ENCODE measurements at regions not wholly inside any gene's neighbourhood (a gene's known extent, or its start where the extent isn't known, plus 50 kb on each side); places are given as distances from the start of the nearest gene placed in this dataset.

DNA sequence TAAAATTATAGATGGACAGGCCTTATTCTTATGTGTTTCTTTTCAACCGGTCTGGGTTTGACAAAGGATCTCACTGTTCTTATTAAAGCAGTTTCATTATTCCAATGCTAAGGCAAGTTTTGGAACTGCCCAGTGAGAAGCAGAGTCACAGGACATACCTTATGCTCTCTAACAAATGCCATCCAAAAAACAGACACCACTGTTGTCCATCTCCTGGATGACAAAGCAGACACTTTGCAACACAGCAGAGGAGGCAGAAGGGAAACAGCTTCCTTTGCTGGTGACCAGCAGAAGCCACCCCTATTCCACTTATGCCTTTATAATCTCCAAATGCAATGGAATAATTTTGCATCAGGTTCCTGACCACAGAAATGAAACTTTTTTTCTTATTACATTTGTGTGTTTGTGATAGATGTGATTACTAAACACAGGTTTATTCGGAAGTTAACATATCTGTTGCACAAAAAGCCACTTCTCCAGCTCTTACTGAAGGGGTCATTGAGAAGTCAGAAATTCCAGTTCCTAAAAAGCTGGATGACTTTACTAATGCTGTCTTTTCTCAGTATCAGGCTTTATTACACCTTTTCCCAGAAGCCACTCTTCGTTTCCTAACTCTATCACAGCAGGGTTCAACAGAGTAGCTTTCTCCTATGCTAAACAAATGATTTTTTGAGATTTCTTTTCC is 115.6 kb downstream of the BTG1 start:
- no peak for DNase-seq

DNA sequence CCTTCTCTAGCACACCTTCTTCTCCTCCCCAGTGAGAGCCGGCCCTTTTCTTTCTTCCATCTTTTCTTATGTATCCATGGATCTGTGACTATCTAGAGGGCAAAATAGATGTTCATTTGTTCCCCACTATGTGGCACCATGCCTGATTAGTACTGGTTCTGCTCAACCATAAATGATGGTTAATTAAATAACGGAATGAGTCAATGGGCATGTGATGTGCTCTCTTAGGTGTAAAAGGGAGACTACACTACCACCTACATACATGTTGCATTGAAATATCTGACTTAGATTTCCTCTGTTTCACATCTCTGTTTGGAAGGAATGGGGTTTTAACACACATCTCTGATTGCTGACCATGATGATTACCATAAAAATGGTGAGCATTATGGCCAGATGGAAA is 116.5 kb downstream of the BTG1 start:
- DNase-seq, result no peak

DNA sequence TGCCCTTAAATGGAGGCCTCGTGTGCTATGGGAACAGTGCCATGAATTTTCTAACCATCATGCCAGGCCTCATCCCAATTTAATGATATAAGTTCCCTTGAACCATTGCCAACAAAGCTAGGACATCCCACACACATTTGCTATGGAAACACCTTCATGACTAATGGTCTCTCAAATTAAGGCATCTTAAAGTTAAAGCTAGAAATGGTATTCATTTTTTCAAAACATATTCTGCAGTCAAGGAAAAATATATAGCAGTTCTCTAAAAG is 117.3 kb downstream of the BTG1 start:
- no peak for DNase-seq

DNA sequence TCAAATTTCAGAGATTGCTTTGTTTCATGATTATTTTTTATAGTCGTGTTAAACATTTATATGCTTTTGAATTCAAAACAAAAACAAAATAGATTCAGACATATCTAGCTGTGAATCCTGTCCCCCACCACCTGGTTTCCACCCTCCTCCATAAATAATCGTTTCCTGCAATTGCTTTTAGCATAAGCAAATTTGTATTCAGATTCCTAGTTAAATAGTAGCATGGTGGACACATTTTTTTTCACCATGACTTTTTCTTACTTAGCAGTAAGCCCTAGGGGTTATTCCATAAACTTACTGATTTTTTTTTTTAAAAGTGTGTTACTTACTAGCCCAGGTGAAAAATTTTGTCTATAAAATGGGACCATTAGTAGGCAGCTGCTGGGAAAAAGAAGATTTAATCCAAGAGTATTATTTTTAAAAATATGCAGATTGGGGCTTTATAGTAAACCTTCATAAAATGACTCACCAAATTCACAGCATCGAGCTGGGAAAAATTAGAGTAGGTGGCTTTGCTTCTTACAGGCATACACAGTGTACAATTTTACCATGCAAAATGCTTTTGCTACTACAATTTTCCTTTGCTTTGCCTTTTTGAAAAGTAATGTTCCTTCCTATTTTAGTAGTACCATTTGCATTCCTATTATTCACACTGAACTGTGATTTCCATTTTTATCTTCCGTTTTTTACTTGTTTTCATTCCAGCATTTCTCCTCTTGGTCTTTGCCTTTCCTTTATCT is 117.8 kb downstream of the BTG1 start:
- DNase-seq, result no peak

DNA sequence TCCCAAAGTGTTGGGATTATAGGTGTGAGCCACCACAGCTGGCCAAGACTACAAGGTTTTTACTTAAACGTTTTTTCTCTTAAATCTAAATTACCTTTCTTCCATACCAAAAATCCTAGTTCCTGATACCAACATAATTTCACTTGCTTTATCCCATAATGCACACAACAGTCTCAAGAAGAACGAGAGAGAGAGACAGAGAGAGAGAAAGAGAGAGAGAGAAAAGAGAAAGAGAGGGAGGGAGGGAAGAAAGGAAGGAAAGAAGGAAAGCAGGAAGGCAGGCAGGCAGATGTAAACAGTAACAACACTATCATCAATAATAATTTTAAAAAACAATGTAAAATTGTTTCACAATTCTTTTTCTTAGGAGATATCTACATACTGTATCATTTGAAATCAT is 118.4 kb downstream of the BTG1 start:
- DNase-seq, result no peak

DNA sequence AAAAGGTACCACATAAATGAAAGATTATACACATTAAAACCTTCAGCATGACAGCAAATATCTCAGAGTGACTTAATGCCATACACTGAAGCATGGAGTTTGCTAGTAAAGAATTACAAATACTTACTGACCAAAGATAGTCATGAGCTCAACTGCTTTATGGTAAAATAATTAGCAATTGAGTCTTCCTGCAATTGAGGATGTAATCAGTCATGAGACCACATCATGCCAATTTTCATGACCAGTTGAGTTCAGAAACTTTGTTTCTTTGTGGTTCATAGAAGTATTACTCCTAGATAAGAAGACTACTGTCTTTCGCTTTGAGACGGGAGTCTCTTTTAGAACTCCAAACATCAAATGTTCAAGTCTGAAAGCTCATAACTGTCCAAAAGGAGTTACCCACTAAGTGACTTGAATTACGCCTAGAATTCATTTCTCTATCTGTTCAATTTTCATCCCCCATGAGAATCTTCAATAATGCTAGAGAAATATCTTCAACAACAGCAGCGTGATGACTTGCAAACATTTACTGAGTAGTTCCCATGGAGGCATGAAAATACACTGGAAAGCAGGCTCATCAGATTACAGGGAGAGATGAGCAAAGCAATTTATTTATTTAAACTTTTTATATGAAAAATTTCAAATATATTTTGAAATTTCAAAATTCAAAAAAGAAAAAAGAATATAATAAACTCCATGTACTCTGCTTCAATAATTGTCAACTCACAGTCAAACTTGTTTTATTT is 120.0 kb downstream of the BTG1 start:
- no peak for DNase-seq

DNA sequence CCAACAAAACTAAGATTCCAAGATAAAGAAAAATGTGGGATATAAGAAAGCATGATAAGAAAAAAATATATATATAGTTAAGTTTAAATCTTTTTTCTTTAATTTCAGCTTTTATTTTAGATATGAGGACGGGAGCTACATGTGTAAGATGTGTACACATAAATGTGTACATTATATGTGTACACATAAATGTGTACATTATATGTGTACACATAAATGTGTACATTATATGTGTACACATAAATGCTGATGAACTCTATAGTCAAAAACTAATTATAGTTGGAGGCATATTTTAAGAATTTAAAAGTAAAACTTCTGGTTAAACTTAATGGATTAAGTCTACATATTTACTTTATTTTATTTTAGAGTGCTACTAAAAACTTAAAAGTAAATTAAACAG is 123.6 kb downstream of the BTG1 start:
- DNase-seq, result no peak

DNA sequence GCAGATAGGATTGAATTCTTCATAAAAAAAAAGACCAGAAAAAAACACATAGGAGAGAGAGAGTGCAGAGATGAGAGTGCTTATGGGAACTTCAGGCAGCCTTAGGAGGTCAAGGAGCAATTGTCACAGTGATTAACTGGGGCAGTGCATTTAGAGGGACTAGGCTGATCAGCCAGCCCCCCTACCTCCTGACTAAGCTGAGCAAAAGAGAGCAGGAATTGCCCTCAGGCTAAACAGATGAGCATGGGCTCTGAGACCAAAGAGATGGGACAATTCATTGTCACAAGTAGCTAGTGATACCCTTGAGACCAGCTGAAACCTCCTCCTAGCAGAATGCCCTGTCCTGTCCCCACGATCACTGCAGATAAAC is 124.0 kb downstream of the BTG1 start:
- peak; percentile 64 for DNase-seq

DNA sequence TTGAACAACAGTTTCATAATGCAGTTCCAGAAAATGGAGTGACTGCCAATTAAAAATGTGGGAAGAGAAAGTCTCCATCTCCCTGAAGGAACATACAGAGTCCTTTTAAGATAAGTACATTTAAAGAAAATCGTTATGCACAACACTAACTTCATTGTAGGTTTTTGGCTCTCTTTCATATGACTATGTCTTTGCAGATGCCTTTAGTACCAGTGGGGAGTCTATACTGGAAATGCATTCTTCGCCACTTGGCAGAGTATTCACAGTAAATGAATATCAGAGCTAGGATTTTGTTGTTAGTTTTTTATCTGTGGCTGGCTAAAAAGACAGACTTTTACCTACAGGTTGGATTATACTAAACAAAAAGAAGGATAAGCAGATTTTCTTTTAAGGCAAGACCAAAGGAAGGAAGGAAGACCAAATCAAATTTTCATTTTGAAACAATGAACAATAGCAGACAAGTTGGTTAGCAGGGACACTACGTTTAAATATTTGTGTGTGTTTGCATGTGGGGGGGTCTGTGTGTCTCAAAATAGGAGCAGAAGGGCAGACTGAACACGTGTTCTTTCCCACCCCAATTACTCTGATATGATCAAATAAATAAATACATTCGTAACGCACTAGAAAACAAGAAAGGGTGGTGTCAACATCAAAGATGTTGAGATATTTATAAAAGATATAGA is 124.5 kb downstream of the BTG1 start:
- DNase-seq, result no peak

DNA sequence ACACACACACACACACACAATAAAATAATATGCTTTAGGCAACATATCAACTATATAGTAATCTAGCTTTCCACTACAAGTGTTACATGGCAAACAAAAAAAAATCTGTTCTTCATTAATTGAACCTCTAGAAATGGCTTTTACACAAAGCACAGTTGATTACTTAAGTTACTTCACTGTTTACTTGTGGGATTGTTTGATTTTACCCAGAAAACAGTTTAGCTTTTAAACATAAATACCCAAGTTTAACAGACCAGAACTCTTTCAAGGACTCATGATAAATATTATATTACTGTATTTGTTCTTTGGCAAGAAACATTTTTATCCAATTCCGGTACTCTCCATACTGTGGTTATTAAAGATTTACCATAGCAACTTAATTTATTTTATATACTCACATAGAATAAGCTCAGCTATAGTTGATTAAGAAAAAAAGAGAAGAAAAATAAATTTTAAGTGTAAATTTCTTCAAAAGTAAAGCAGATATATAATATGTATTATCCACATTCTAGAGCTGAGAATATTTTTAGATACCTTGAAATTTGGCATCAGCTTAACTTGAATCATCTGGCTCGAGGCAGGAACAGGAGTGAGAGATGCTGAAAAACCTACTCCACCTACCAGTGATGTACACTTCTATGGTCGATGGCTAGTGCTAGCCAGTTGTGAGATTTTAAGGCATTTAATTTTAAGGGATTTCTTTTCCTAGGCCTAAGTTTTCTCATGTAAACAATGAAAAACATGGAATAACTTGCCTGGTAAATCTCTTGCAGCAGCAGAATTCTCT is 126.0 kb downstream of the BTG1 start:
- no peak for DNase-seq

DNA sequence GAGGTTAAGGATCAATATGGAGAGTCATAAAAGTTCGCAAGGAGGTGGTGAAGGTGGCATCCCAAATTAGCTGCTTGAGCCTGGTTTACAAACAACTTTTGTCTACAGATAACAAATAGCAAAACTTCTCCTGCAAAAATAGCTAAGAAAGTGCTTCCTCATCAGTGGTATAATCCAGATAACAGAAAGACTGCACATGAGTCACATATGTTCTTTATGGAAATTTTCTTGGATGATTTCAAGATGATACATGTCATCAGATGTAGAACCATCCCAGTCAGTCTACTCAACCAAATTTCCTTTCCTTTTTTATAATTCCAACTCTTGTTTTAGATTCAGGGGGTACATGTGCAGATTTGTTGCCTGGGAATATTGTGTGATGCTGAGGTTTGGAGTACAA is 133.0 kb downstream of the BTG1 start:
- DNase-seq, result no peak

DNA sequence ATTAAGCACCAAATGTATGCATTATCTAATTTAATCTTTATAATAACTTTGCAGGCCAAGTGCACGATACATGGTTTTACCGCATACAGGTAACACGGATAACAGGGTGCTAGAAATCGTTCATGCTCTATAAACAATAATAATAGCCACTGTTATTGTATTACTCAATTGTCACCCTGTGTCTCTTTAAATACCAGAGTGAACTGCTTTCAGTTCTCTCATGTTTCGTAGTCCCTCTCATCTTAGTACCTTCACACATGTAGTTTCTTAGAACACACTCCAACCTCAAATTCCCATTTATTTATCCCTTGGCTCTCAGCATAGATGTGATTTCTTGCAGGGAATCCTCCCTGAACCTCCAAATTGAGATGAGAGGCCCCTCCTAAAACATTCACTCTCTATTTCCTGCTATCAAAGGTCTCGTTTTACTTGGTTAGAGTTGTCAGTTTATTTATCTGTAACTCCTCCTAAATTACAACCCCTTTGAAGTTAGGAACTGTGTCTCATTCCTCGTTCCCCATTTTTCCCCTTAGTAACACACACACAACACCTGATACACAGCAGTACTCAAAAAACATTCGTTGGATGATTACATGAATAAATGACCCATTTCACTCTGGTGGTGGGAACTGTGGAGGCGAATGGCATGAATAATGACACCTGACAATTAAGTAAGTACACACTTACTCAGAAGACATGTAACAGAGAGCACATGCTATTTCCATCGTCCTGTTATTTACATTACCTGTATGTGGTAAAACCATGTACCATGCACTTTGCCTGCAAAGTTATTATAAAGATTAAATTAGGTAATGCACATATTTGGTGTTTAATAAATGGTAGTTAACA is 134.6 kb downstream of the BTG1 start:
- DNase-seq, result no peak

DNA sequence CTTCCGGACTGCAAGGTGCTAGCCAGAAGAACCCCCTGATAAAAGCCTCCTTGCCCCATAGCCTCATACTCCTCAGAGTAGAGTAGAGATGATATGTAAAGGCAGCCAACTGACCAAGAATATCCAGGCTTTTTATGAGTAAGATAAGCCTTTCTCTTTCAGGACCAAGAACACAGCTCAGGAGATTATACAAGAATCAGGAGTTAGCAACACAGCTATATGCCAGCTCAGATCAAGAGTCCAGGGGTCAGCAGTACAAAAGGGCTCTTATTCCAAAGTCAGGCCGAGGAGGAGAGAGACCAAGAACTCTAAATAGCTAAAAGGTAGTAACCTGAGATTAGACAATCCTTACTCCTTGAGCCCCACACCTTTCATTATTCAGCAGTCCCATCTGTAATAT is 135.3 kb downstream of the BTG1 start:
- no peak for DNase-seq

DNA sequence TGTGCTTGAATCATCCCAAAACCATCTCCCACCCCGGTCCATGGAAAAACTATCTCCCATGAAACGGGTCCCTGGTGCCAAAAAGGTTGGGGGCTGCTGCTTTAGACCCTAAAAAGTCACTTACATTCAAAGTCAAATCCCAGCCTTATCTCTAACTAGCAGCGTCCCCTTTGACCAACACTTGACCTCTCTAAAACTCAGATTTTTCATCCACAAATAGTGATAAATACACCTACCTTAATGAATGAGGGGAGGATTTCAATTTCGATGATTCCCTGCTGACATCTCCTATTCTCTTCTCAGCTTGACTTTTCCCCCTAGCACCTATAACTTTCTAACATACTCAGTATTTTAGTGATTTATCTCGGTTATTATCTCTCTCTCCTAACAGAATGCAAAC is 137.3 kb downstream of the BTG1 start:
- DNase-seq, result no peak

DNA sequence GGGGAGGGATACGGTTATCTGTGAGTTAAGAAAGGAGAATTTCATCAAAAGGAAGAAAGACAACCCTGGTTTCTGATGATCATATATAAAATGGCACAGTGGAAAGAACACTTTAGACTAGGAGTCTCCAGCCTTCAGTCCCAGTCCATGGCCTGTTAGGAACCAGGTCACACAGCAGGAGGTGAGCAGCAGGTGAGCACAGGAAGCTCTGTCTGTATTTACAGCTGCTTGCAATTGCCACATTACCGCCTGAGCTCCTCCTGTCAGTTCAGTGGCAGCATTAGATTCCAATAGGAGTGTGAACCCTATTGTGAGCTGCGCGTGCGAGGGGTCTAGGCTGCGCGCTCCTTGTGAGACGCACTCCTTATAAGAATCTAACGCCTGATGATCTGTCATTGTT is 137.9 kb downstream of the BTG1 start:
- DNase-seq, result no peak

DNA sequence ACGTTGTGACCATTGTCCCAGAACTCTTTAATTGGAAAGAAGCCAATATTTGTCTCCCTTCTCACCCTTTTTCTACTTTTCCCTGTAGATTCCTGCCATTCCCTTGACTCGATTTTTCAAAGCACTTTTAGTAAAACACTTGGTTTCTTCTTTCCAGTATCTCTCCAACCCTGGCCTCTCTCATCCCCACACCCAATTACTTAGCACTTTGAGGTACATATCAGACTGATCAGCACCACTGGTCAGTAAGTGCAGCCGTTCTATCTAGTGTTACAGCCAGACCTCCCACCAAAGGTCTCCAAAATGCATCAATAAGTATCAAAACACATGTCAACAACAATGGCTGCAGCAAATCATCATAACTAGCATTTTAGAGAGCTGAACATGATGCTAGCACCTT is 141.9 kb downstream of the BTG1 start:
- DNase-seq, result no peak

DNA sequence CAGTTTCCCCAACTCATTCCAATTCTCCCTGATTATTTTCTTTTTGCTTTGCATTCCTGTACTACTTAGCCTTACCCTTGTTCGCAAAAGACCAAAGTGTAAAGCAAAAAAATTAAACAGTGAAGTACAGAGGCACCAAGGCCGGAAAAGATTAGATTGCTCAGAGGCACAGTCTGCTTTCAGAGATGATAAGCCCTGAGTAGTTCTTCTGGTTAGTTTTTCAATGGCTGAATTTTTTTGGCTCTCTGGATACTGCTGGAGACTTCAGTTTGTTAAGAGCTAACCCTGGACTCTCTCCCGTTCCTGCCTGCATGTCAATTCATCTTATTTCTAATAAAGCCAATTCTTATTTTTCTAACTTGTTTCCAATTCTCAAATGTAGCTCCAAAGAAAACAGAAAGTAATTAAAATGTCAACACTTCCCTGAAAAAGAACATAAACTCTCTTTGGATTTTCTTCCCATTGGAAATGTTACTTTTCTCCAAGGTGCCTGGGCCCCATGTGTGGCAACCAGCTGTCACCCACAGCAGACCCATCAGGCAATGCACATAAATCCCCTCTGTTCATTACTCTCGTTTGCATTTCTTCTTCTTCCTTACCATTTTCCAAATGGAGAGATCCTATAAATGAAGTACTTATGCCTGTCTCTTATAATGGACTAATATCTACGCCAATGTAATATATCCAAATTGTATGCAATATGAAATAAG is 142.8 kb downstream of the BTG1 start:
- DNase-seq, result no peak

DNA sequence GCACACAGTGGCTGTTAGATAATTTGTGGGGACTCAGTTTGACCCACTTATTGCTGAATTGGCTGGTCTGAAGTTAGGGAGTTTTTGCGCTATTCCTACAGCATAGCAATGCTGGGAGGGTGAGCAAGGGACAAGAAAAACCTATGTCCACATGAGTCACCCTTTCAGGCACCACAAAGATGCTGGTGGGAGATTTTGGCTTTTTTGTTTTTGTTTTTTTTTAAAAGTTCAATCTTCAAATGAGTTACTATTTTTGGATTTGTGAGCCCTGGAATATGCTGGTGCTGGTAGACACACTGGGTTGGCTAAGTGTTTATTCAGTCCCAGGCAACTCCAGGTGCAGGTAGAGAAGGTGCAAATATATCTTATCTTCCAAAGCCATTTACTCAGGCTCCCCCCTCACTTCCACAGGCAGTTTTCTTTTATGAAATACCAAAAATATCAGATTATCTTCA is 143.4 kb downstream of the BTG1 start:
- DNase-seq, result no peak

DNA sequence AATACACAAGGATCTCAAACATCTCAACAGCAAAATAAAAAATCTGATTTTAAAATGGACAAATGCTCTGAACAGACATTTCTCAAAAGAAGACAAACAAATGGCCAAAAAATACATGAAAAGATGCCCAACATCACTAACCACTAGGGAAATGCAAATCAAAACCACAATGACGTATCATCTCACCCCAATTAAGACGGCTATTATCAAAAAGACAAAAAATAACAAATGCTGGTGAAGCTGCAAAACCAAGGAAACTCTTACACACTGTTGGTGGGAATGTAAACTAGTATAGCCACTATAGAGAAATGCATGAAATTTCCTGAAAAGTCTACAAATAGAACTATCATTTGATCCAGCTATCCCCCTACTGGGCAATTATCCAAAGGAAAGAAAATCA is 145.0 kb downstream of the BTG1 start:
- no peak for DNase-seq

DNA sequence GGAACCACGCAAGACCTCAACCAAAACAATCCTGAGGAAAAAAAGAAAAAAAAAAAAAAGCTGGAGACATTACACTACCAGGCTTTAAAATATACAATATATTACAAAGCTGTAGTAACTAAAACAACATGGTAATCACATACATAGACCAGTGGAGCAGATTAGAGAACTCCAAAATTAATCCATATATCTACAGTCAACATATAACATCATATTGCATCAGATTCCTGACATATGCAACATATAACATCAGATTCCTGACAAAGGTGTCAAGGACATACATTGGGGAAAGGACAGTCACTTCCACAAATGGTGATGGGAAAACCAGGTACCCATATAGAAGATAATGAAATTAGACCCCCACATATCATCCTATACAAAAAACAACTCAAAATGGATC is 145.8 kb downstream of the BTG1 start:
- DNase-seq, result no peak

DNA sequence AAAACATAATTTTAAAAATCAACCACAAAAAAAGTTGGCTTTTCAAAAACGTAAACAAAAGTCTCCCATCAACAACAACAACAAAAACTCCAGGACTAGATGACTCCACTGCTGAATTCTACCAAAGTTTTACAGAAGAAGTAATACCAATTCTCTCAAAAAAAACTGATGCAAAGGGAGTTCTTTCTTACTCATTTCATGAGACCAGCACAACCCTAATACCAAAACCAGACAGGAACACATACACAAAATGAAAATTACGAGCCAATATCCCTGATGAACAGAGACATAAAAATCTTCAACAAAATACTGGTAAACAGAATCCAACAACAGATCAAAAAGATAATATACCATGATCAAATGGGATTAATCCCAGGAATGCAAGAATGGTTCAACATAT is 147.3 kb downstream of the BTG1 start:
- DNase-seq, result no peak

Data from retina (tissue), 1 donor.